ENCODE measurements at regions not wholly inside any gene's neighbourhood (a gene's known extent, or its start where the extent isn't known, plus 50 kb on each side); places are given as distances from the start of the nearest gene placed in this dataset.

DNA sequence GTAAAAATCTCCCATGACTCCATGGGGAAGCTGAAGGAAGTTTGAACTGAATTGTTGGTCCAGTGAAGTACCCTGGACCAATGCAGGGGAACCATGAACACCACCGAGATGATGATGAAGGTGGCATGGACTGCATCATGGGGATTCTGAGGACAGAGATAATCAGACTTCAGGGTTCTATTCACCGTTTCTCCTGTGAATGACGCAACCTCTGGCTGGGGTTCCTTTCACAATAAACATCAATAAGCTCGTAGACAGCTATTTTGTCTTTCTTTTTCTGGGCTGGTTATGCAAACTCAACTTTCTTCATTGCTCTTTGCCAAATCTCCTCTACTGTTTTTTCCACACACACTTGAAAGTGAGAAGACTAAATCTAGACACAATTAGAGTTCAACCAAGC lies 87.9 kb upstream of the NKX2-2 start:
- Mint-ChIP-seq H3K9me3 (ENCODE audit: unreplicated experiment) (no peaks in the 10 kb centered on the region), H3K36me3 (ENCODE audit: low read depth, unreplicated experiment) (no peaks in the 10 kb centered on the region), H3K4me1 (ENCODE audit: low read depth, unreplicated experiment) (no peaks in the 10 kb centered on the region), H3K27ac (ENCODE audit: unreplicated experiment) (no peak overlapping the region), H3K4me3 (ENCODE audit: unreplicated experiment) (no peak overlapping the region), H3K27me3 (ENCODE audit: low read depth, unreplicated experiment) (peaks cover 10% of the 10 kb centered on the region)
- H3K27ac ChIP-seq (ENCODE audit: low read depth, low read length): no peak overlapping the region
- H3K36me3 ChIP-seq (ENCODE audit: insufficient read depth, low read length): no peaks in the 10 kb centered on the region
- DNase-seq (ENCODE audit: low read depth): no peak
- H3K9me3 ChIP-seq (ENCODE audit: insufficient read depth, low read depth, low read length): no peaks in the 10 kb centered on the region
- no peaks in the 10 kb centered on the region for H3K27me3 ChIP-seq (ENCODE audit: insufficient read depth, low read length)
- no peaks in the 10 kb centered on the region for H4K20me1 ChIP-seq (ENCODE audit: insufficient read depth, low read length)
- H2AFZ ChIP-seq (ENCODE audit: low read depth, low read length): no peak overlapping the region
- no peak overlapping the region for H3K4me2 ChIP-seq (ENCODE audit: low read length)
- TF ChIP-seq, protein P1, sequence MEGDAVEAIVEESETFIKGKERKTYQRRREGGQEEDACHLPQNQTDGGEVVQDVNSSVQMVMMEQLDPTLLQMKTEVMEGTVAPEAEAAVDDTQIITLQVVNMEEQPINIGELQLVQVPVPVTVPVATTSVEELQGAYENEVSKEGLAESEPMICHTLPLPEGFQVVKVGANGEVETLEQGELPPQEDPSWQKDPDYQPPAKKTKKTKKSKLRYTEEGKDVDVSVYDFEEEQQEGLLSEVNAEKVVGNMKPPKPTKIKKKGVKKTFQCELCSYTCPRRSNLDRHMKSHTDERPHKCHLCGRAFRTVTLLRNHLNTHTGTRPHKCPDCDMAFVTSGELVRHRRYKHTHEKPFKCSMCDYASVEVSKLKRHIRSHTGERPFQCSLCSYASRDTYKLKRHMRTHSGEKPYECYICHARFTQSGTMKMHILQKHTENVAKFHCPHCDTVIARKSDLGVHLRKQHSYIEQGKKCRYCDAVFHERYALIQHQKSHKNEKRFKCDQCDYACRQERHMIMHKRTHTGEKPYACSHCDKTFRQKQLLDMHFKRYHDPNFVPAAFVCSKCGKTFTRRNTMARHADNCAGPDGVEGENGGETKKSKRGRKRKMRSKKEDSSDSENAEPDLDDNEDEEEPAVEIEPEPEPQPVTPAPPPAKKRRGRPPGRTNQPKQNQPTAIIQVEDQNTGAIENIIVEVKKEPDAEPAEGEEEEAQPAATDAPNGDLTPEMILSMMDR (IDR thresholded peaks at IDR 0.05; ENCODE audit: insufficient read depth, low read depth, low read length): no peak
- TF ChIP-seq EZH2 (IDR thresholded peaks at IDR 0.05; ENCODE audit: insufficient read depth, low read length): no peak
- H3K4me3 ChIP-seq (ENCODE audit: insufficient read depth, low read depth, low read length): no peak overlapping the region
- no peak for FAIRE-seq
- H3K4me1 ChIP-seq (ENCODE audit: insufficient read depth, low read length): no peaks in the 10 kb centered on the region
- no peaks in the 10 kb centered on the region for H3K79me2 ChIP-seq (ENCODE audit: insufficient read depth, low read length)
- no peak overlapping the region for H3K9ac ChIP-seq (ENCODE audit: low read length)

DNA sequence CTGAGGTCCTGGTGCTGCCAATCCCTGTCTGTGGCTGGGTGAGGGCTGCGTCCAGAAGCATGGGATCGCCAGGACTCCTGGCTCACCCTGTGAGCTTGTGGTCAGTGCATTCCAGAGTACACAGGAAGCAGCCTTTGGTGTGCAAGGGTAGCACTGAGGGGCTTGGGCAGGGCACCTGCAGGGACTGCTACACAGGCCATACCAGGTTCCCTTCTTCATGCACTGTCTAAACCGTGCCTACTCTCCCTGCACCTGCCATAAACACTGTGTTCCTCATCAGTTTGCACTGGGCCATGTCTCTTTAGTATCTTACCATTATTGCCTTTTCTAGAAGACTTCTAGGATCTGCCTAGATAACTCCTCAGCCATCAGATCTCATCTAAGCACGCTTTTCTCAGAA lies 72.8 kb upstream of the NKX2-2 start:
- Mint-ChIP-seq H3K36me3 (ENCODE audit: low read depth, unreplicated experiment) (no peaks in the 10 kb centered on the region), H3K27me3 (ENCODE audit: low read depth, unreplicated experiment) (peaks cover 11% of the 10 kb centered on the region)
- no peak for FAIRE-seq

DNA sequence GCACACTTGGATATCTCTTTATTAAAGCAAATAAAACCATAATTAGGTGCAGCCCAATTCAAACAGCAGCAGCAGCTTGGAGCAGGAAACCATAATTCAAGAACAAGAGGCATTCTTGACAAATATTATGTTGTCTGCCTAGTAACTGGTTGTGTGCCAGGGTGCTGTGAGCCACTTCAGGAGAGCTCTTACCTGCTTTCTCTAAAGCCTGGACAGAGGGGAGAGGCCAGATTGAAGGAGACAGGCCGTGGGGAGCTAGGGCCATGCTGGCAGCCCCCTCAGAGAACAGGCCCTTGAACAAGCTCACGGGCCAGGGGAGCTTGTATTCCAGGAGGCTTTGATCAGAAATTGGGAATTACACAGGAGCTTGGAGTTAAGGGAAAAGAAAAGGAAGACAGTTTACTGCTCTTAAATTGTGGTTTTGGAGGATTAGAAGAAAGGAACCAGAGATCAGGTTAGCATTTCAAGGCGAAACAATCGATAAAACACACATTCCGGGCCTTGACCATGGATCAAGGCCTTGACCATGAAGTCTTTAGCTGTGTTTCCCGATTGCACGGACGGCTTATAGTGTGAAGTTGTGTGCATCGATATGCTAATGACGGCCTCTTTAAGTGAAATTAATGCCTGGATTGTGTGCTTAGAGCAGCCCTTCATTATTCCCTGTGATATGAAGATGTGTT lies 69.8 kb upstream of the NKX2-2 start:
- no peak for DNase-seq (ENCODE audit: low read depth)
- H3K36me3 Mint-ChIP-seq (ENCODE audit: low read depth, unreplicated experiment): no peaks in the 10 kb centered on the region
- H3K4me1 ChIP-seq (ENCODE audit: insufficient read depth, low read length): no peaks in the 10 kb centered on the region
- no peak for FAIRE-seq
- H3K9me3 ChIP-seq (ENCODE audit: insufficient read depth, low read depth, low read length): no peaks in the 10 kb centered on the region
- H3K9me3 Mint-ChIP-seq (ENCODE audit: unreplicated experiment): no peaks in the 10 kb centered on the region
- no peaks in the 10 kb centered on the region for H3K27me3 ChIP-seq (ENCODE audit: insufficient read depth, low read length)
- H3K4me3 Mint-ChIP-seq (ENCODE audit: unreplicated experiment): no peak overlapping the region
- H3K27ac ChIP-seq (ENCODE audit: low read depth, low read length): no peak overlapping the region
- no peak overlapping the region for H3K4me3 ChIP-seq (ENCODE audit: insufficient read depth, low read depth, low read length)
- H3K27ac Mint-ChIP-seq (ENCODE audit: unreplicated experiment): no peak overlapping the region
- H3K36me3 ChIP-seq (ENCODE audit: insufficient read depth, low read length): no peaks in the 10 kb centered on the region
- peaks cover 32% of the 10 kb centered on the region for H3K27me3 Mint-ChIP-seq (ENCODE audit: low read depth, unreplicated experiment)
- no peaks in the 10 kb centered on the region for H3K79me2 ChIP-seq (ENCODE audit: insufficient read depth, low read length)
- no peaks in the 10 kb centered on the region for H3K4me1 Mint-ChIP-seq (ENCODE audit: low read depth, unreplicated experiment)
- no peak for TF ChIP-seq EZH2 (IDR thresholded peaks at IDR 0.05; ENCODE audit: insufficient read depth, low read length)
- TF ChIP-seq, protein P1 (IDR thresholded peaks at IDR 0.05; ENCODE audit: insufficient read depth, low read depth, low read length): no peak
- no peak overlapping the region for H3K9ac ChIP-seq (ENCODE audit: low read length)
- no peak overlapping the region for H2AFZ ChIP-seq (ENCODE audit: low read depth, low read length)
- H4K20me1 ChIP-seq (ENCODE audit: insufficient read depth, low read length): no peaks in the 10 kb centered on the region
- no peak overlapping the region for H3K4me2 ChIP-seq (ENCODE audit: low read length)

More for the DNA sequence above, 72.8 kb upstream of the NKX2-2 start:
- no peaks in the 10 kb centered on the region for H3K4me1 ChIP-seq (ENCODE audit: insufficient read depth, low read length)
- H3K4me3 ChIP-seq (ENCODE audit: insufficient read depth, low read depth, low read length): no peak overlapping the region
- Mint-ChIP-seq H3K4me3 (ENCODE audit: unreplicated experiment) (no peak overlapping the region), H3K27ac (ENCODE audit: unreplicated experiment) (no peak overlapping the region), H3K9me3 (ENCODE audit: unreplicated experiment) (no peaks in the 10 kb centered on the region), H3K4me1 (ENCODE audit: low read depth, unreplicated experiment) (no peaks in the 10 kb centered on the region)
- H4K20me1 ChIP-seq (ENCODE audit: insufficient read depth, low read length): no peaks in the 10 kb centered on the region
- DNase-seq (ENCODE audit: low read depth): no peak
- H3K27ac ChIP-seq (ENCODE audit: low read depth, low read length): no peak overlapping the region
- TF ChIP-seq EZH2 (IDR thresholded peaks at IDR 0.05; ENCODE audit: insufficient read depth, low read length): no peak
- TF ChIP-seq, protein P1 (IDR thresholded peaks at IDR 0.05; ENCODE audit: insufficient read depth, low read depth, low read length): no peak
- no peaks in the 10 kb centered on the region for H3K36me3 ChIP-seq (ENCODE audit: insufficient read depth, low read length)
- H3K9ac ChIP-seq (ENCODE audit: low read length): no peak overlapping the region
- no peaks in the 10 kb centered on the region for H3K79me2 ChIP-seq (ENCODE audit: insufficient read depth, low read length)
- no peaks in the 10 kb centered on the region for H3K27me3 ChIP-seq (ENCODE audit: insufficient read depth, low read length)
- H3K4me2 ChIP-seq (ENCODE audit: low read length): no peak overlapping the region
- H3K9me3 ChIP-seq (ENCODE audit: insufficient read depth, low read depth, low read length): no peaks in the 10 kb centered on the region
- H2AFZ ChIP-seq (ENCODE audit: low read depth, low read length): no peak overlapping the region

Data from astrocyte (in vitro differentiated cells and primary cell).